ENCODE measurements at regions not wholly inside any gene's neighbourhood (a gene's known extent, or its start where the extent isn't known, plus 50 kb on each side); places are given as distances from the start of the nearest gene placed in this dataset.

- no peak overlapping the region for H3K27ac ChIP-seq (ENCODE audit: low read depth)
- no peak overlapping the region for H3K4me2 ChIP-seq
- TF ChIP-seq EZH2 (IDR thresholded peaks at IDR 0.05; ENCODE audit: low read depth, unreplicated experiment) (no peak), ZNF462 (CRISPR knock-in tag; IDR thresholded peaks at IDR 0.05) (no peak), ZNF114 (CRISPR knock-in tag; IDR thresholded peaks at IDR 0.05) (no peak)
- TF ChIP-seq, protein P1, sequence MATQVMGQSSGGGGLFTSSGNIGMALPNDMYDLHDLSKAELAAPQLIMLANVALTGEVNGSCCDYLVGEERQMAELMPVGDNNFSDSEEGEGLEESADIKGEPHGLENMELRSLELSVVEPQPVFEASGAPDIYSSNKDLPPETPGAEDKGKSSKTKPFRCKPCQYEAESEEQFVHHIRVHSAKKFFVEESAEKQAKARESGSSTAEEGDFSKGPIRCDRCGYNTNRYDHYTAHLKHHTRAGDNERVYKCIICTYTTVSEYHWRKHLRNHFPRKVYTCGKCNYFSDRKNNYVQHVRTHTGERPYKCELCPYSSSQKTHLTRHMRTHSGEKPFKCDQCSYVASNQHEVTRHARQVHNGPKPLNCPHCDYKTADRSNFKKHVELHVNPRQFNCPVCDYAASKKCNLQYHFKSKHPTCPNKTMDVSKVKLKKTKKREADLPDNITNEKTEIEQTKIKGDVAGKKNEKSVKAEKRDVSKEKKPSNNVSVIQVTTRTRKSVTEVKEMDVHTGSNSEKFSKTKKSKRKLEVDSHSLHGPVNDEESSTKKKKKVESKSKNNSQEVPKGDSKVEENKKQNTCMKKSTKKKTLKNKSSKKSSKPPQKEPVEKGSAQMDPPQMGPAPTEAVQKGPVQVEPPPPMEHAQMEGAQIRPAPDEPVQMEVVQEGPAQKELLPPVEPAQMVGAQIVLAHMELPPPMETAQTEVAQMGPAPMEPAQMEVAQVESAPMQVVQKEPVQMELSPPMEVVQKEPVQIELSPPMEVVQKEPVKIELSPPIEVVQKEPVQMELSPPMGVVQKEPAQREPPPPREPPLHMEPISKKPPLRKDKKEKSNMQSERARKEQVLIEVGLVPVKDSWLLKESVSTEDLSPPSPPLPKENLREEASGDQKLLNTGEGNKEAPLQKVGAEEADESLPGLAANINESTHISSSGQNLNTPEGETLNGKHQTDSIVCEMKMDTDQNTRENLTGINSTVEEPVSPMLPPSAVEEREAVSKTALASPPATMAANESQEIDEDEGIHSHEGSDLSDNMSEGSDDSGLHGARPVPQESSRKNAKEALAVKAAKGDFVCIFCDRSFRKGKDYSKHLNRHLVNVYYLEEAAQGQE (IDR thresholded peaks at IDR 0.05; ENCODE audit: unreplicated experiment) = no peak
- 0 out of 2 replicates have a peak, but pooled peaks cover under 1% of the 10 kb centered on the region for H3K4me1 ChIP-seq (ENCODE audit: insufficient read depth)
- H3K9me2 ChIP-seq (ENCODE audit: insufficient read depth) = 0 out of 2 replicates have a peak, but pooled peaks cover 4% of the 10 kb centered on the region
- H3F3A ChIP-seq (replicated peaks; ENCODE audit: low read depth) = no peaks in the 10 kb centered on the region
- H4K20me1 ChIP-seq (replicated peaks; ENCODE audit: insufficient read depth) = no peaks in the 10 kb centered on the region
- no peaks in the 10 kb centered on the region for H3K36me3 ChIP-seq (ENCODE audit: insufficient read depth)
- no peaks in the 10 kb centered on the region for H3K36me3 Mint-ChIP-seq (ENCODE audit: low read depth)
- no peak overlapping the region for H3K27ac Mint-ChIP-seq
- H3K4me3 Mint-ChIP-seq = no peak overlapping the region
- H3K4me1 Mint-ChIP-seq = peaks cover 1% of the 10 kb centered on the region; the same call in 2 of the 3 replicates
- no peaks in the 10 kb centered on the region for H3K27me3 ChIP-seq (ENCODE audit: insufficient read depth)
- H3K9me3 Mint-ChIP-seq = no peaks in the 10 kb centered on the region
- no peaks in the 10 kb centered on the region for H3K27me3 Mint-ChIP-seq (ENCODE audit: insufficient read depth, low read depth, poor library complexity)
- H2AFZ ChIP-seq = no peak overlapping the region
- no peak for DNase-seq (ENCODE audit: low spot score)
- ATAC-seq = no peak
- H3K4me3 ChIP-seq = no peak overlapping the region
- no peaks in the 10 kb centered on the region for H3K79me2 ChIP-seq (replicated peaks; ENCODE audit: insufficient read depth)
These were observed 593.9 kb upstream of the ZNF804A start for GRCh38 chr2:184004289-184004947.

Measured in GM23338 (cell line).